Natural killer cell treated with Interleukin-12 subunit alpha and Interleukin-12 subunit beta and Interleukin-15 and Interleukin-18, amount 100 ng/mL, for 72 hours (primary cell): ENCODE measurements at regions not wholly inside any gene's neighbourhood (a gene's known extent, or its start where the extent isn't known, plus 50 kb on each side); places are given as distances from the start of the nearest gene placed in this dataset.

Source experiments
- ATAC-seq, 2 donors: fragments of 150-1000 bp; cut with Tn5 transposase in 1 of 2; sonication (Bioruptor Pico), chemical (Tn5 transposase) in 1 of 2; 2 replicates each; pipeline ENCODE4 v1.10.0; 2021
- DNase-seq: peaks from one replicate; pipeline ENCODE4 v3.0.0; 2022; ENCODE audit warnings: low spot score
- H3K27ac Mint-ChIP-seq, 2 donors: 1 replicate in 1 of 2; 2 replicates in 1 of 2; pipeline ENCODE4 v1.8.0; 2022; ENCODE audit warnings: mixed read lengths in 2 of 2, mild to moderate bottlenecking in 1 of 2, moderate library complexity in 1 of 2
- H3K27me3 Mint-ChIP-seq, 2 donors: 1 replicate in 1 of 2; 2 replicates in 1 of 2; pipeline ENCODE4 v1.8.0; 2022; ENCODE audit warnings: mixed read lengths in 2 of 2
- H3K36me3 Mint-ChIP-seq: one replicate; pipeline ENCODE4 v1.8.0; 2022; ENCODE audit warnings: mixed read lengths
- H3K4me1 Mint-ChIP-seq, 2 donors: 1 replicate in 1 of 2; 2 replicates in 1 of 2; pipeline ENCODE4 v1.8.0; 2022; ENCODE audit warnings: low read depth in 2 of 2, mixed read lengths in 2 of 2, mild to moderate bottlenecking in 1 of 2
- H3K4me3 Mint-ChIP-seq: one replicate; pipeline ENCODE4 v1.8.0; 2022; ENCODE audit warnings: mixed read lengths
- H3K9me3 Mint-ChIP-seq: 2 replicates; pipeline ENCODE4 v1.8.0; 2022; ENCODE audit warnings: mixed read lengths

DNA sequence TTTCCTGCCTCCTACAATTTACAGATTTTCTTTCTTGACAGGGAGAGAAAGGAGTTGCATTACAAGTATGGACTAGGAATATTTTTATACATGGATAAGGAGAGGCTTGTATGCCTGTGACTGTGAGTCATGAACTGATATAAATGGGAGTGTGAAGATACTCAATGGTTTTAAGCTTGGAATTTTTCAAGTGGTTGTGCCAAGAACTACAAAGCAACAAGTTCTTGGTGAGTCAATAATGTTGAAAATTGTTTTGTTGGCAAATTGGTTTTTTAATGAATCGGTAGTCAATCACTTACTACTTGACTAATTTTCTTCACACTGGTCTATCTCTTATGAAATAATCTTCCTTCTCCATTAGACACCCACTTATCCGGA is 58.9 kb upstream of the HMGA2 start:
- ATAC-seq = no peak
- Mint-ChIP-seq H3K9me3 (no peaks in the 10 kb centered on the region), H3K4me1 (no peaks in the 10 kb centered on the region), H3K4me3 (no peak overlapping the region), H3K27ac (no peak overlapping the region), H3K27me3 (peaks cover 18 to 38% of the 10 kb centered on the region in 2 donors), H3K36me3 (no peaks in the 10 kb centered on the region)
- DNase-seq = no peak

DNA sequence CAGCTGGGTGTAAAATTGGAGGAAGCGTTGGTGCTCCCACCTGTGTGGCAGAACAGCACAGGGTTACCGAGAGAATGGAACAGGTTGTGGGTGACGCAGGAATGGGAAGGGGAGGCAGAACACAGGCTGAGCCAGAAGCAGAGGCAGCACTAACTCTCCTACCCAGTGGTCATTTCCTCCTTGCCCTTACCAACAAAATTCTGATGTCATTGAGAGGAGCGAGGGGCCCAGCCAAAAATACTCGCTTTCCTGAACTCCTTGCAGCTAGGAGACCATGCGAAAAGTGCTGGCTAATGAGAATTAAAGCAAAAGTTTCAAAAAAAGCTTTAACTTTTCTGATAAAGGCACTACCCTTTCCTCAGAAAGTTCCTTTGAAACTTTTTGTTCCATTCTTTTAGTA is 54.4 kb upstream of the HMGA2 start:
- no peak for ATAC-seq
- no peaks in the 10 kb centered on the region for H3K4me1 Mint-ChIP-seq
- no peaks in the 10 kb centered on the region for H3K36me3 Mint-ChIP-seq
- no peak overlapping the region for H3K27ac Mint-ChIP-seq
- DNase-seq = no peak
- no peaks in the 10 kb centered on the region for H3K9me3 Mint-ChIP-seq
- peaks cover 29 to 48% of the 10 kb centered on the region in 2 donors for H3K27me3 Mint-ChIP-seq
- no peak overlapping the region for H3K4me3 Mint-ChIP-seq
